A549 (cell line): ENCODE measurements at regions not wholly inside any gene's neighbourhood (a gene's known extent, or its start where the extent isn't known, plus 50 kb on each side); places are given as distances from the start of the nearest gene placed in this dataset.

Source experiments
- ATAC-seq, 2 experiments: fragments of 200-7000 bp in 1 of 2; fragments of >200 bp in 1 of 2; cut with Nextera tagmentation in 1 of 2; cut with Tn5 transposase in 1 of 2; 3 replicates each; pipeline versions ENCODE4 v1.8.0 to v1.9.1; 2018 to 2020; ENCODE audit warnings: mild to moderate bottlenecking in 1 of 2, moderate library complexity in 1 of 2
- CTCF ChIA-PET: fragments of 300-600 bp; sonication (Branson Sonifier 250); formaldehyde crosslinking; extraction: SDS; loops from one replicate; lab custom pipeline; 2021; ENCODE audit warnings: antibody characterized with exemption, inconsistent platforms; lab: Yijun Ruan, JAX
- POLR2A ChIA-PET: fragments of 350-600 bp; formaldehyde crosslinking; extraction: SDS; loops from one replicate; lab custom pipeline; 2021; ENCODE audit warnings: antibody characterized with exemption, inconsistent platforms; lab: Yijun Ruan, JAX
- DNase-seq, 2 experiments: peaks; one replicate each; pipeline versions ENCODE4 v3.0.0 to v3.0.0-alpha.2; 2011 to 2016; ENCODE audit warnings: low read depth in 1 of 2, low spot score in 1 of 2
- FAIRE-seq: peaks from 2 replicates; lab custom pipeline; 2011; peaks lifted over from hg19 to GRCh38; lab: Jason Lieb, UNC
- H3K27ac ChIP-seq, 2 experiments: fragments of >200 bp; sonication (Bioruptor Twin); formaldehyde crosslinking; 3 replicates each; pipeline ENCODE4 v1.5.1; 2016 to 2017
- H3K4me1 ChIP-seq: fragments of >200 bp; sonication (Bioruptor Twin); formaldehyde crosslinking; 3 replicates; pipeline ENCODE4 v1.6.1; 2016
- H3K4me2 ChIP-seq: fragments of >200 bp; sonication (Bioruptor Twin); formaldehyde crosslinking; 3 replicates; pipeline ENCODE4 v1.6.1; 2016
- H3K4me3 ChIP-seq: fragments of >200 bp; sonication (Bioruptor Twin); formaldehyde crosslinking; 3 replicates; pipeline ENCODE4 v1.5.1; 2016
- H3K9me3 ChIP-seq: fragments of >200 bp; sonication (Bioruptor Twin); formaldehyde crosslinking; 3 replicates; pipeline ENCODE4 v1.6.1; 2016
- CBX2 ChIP-seq: fragments of 200-600 bp; sonication (generic); IDR thresholded peaks from 2 replicates; pipeline ENCODE4 v1.6.1; 2016; ENCODE audit warnings: low read depth, mild to moderate bottlenecking, borderline replicate concordance
- EHMT2 ChIP-seq: fragments of 200-600 bp; sonication (generic); IDR thresholded peaks from 2 replicates; pipeline ENCODE4 v1.6.1; 2016; ENCODE audit warnings: antibody characterized with exemption, low read depth, mild to moderate bottlenecking, moderate library complexity
- ESRRA ChIP-seq: fragments of 150-350 bp; IDR thresholded peaks from 2 replicates; pipeline ENCODE4 v1.6.1; 2014; ENCODE audit warnings: mild to moderate bottlenecking, low read length, borderline replicate concordance
- FOSB ChIP-seq: fragments of 250-450 bp; sonication (Bioruptor Pico); IDR thresholded peaks from 2 replicates; pipeline ENCODE4 v1.5.0; 2020; ENCODE audit warnings: mild to moderate bottlenecking, moderate library complexity
- FOSL2 ChIP-seq, 2 experiments: fragments of 450-650 bp in 1 of 2; fragments of >200 bp in 1 of 2; sonication (Bioruptor Twin) in 1 of 2; formaldehyde crosslinking; IDR thresholded peaks; 2 replicates each; pipeline versions ENCODE4 v1.5.0 to v1.6.1; 2016 to 2020; ENCODE audit warnings: mild to moderate bottlenecking in 1 of 2, moderate library complexity in 1 of 2
- HOXB13 ChIP-seq: fragments of 250-450 bp; sonication (Bioruptor Pico); IDR thresholded peaks from 2 replicates; pipeline ENCODE4 v1.5.0; 2020; ENCODE audit warnings: low read depth, mild to moderate bottlenecking, moderate library complexity
- HOXB5 ChIP-seq: fragments of 250-450 bp; sonication (Bioruptor Pico); IDR thresholded peaks from 2 replicates; pipeline ENCODE4 v1.5.0; 2020; ENCODE audit warnings: mild to moderate bottlenecking, moderate library complexity
- KDM1A ChIP-seq: fragments of 200-600 bp; sonication (generic); IDR thresholded peaks from 2 replicates; pipeline ENCODE4 v1.6.1; 2016; ENCODE audit warnings: low read depth, mild to moderate bottlenecking
- MAFK ChIP-seq: fragments of 450-650 bp; IDR thresholded peaks from 2 replicates; pipeline ENCODE4 v1.6.1; 2014; ENCODE audit not compliant: partially characterized antibody
- MYC ChIP-seq: IDR thresholded peaks from 2 replicates; pipeline ENCODE4 v1.6.1; 2012; ENCODE audit warnings: mild to moderate bottlenecking, inconsistent platforms, low read length, improper control_type of control experiment, borderline replicate concordance
- NFE2L2 ChIP-seq: fragments of 150-350 bp; conservative IDR thresholded peaks from 2 replicates; pipeline ENCODE4 v1.6.1; 2014; ENCODE audit warnings: low read length
- NPAS2 ChIP-seq: fragments of 250-450 bp; sonication (Bioruptor Pico); IDR thresholded peaks from 2 replicates; pipeline ENCODE4 v1.8.0; 2022; ENCODE audit warnings: mild to moderate bottlenecking, moderate library complexity, borderline replicate concordance
- NR3C1 ChIP-seq: fragments of >200 bp; sonication (Bioruptor Twin); formaldehyde crosslinking; IDR thresholded peaks from 3 replicates; pipeline ENCODE4 v1.6.1; 2017
- PBX3 ChIP-seq: IDR thresholded peaks from 2 replicates; pipeline ENCODE4 v1.6.1; 2012
- PHF8 ChIP-seq: fragments of 200-600 bp; sonication (generic); IDR thresholded peaks from 2 replicates; pipeline ENCODE4 v1.6.1; 2016; ENCODE audit warnings: low read depth, mild to moderate bottlenecking, antibody characterized with exemption, moderate library complexity, borderline replicate concordance
- POLR2A ChIP-seq: IDR thresholded peaks from 2 replicates; pipeline ENCODE4 v1.6.1; 2012; ENCODE audit warnings: mild to moderate bottlenecking, low read length
- POLR2AphosphoS2 ChIP-seq: conservative IDR thresholded peaks from 2 replicates; pipeline ENCODE4 v1.6.1; 2012; ENCODE audit warnings: low read length, improper control_type of control experiment, inconsistent platforms
- RCOR1 ChIP-seq: fragments of 150-350 bp; IDR thresholded peaks from 2 replicates; pipeline ENCODE4 v1.6.1; 2014; ENCODE audit warnings: antibody characterized with exemption, low read length, low read depth
- SMC3 ChIP-seq: fragments of >200 bp; sonication (Bioruptor Twin); formaldehyde crosslinking; IDR thresholded peaks from 3 replicates; pipeline ENCODE4 v1.6.1; 2018; ENCODE audit warnings: inconsistent platforms
- SREBF2 ChIP-seq: fragments of 450-650 bp; IDR thresholded peaks from 2 replicates; pipeline ENCODE4 v1.6.1; 2014; ENCODE audit warnings: mild to moderate bottlenecking, moderate library complexity
- USF2 ChIP-seq: fragments of 450-650 bp; IDR thresholded peaks from 2 replicates; pipeline ENCODE4 v1.6.1; 2014; ENCODE audit warnings: antibody characterized with exemption
- ZC3H11A ChIP-seq: fragments of 450-650 bp; IDR thresholded peaks from 2 replicates; pipeline ENCODE4 v1.6.1; 2014; ENCODE audit warnings: antibody characterized with exemption, mild to moderate bottlenecking
- ZFP36 ChIP-seq: fragments of 450-650 bp; IDR thresholded peaks from 2 replicates; pipeline ENCODE4 v1.6.1; 2014; ENCODE audit warnings: borderline replicate concordance; ENCODE audit not compliant: partially characterized antibody
- WGBS: methylation state at CpG from one replicate; pipeline ENCODE4 v1.1.6; 2017; ENCODE audit errors: missing lambda C conversion rate; 5-methylcytosine and 5-hydroxymethylcytosine counted together
- TF ChIP-seq, protein P1 (sequence below): fragments of >200 bp; sonication (Bioruptor Twin); formaldehyde crosslinking; IDR thresholded peaks from 3 replicates; pipeline ENCODE4 v1.5.1; 2016
- TF ChIP-seq, protein P2 (sequence below): fragments of >200 bp; sonication (Bioruptor Twin); formaldehyde crosslinking; IDR thresholded peaks from 2 replicates; pipeline ENCODE4 v1.6.1; 2016
- TF ChIP-seq, protein P3 (sequence below): fragments of 250-450 bp; sonication (Bioruptor Pico); IDR thresholded peaks from 2 replicates; pipeline ENCODE4 v1.5.0; 2021; ENCODE audit warnings: mild to moderate bottlenecking, moderate library complexity, borderline replicate concordance

DNA sequence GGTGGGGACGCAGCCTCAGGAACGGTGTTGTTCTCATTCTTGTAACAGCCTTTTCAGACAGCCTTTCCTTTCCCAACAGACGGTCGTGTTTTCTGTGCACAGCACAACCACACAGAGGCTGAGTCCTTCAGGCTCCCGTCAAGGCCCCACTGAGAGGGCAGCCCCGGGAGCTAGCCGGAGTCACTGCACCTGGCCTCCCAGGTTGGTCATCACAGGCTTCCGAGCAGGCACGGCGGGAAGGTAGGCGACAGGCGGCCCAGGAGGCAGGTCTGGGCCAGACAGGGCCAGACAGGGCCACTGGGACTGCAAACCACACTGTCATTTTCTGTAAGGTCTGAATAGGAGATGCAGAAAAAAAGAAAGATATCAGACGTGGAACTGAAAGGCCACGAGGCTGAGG lies 570.8 kb downstream of the GALR1 start:
- ChIA-PET POLR2A (no interaction called here), CTCF (no interaction called here)
- TF ChIP-seq USF2 = no peak
- TF ChIP-seq NPAS2 (CRISPR knock-in tag) = no peak
- no peak for TF ChIP-seq FOSB (CRISPR knock-in tag)
- no peak for TF ChIP-seq POLR2A
- TF ChIP-seq NR3C1 = no peak
- no peak for TF ChIP-seq ZFP36
- TF ChIP-seq POLR2AphosphoS2 = no peak
- TF ChIP-seq, protein P1, sequence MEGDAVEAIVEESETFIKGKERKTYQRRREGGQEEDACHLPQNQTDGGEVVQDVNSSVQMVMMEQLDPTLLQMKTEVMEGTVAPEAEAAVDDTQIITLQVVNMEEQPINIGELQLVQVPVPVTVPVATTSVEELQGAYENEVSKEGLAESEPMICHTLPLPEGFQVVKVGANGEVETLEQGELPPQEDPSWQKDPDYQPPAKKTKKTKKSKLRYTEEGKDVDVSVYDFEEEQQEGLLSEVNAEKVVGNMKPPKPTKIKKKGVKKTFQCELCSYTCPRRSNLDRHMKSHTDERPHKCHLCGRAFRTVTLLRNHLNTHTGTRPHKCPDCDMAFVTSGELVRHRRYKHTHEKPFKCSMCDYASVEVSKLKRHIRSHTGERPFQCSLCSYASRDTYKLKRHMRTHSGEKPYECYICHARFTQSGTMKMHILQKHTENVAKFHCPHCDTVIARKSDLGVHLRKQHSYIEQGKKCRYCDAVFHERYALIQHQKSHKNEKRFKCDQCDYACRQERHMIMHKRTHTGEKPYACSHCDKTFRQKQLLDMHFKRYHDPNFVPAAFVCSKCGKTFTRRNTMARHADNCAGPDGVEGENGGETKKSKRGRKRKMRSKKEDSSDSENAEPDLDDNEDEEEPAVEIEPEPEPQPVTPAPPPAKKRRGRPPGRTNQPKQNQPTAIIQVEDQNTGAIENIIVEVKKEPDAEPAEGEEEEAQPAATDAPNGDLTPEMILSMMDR = no peak
- TF ChIP-seq NFE2L2 = no peak
- no peak for TF ChIP-seq MAFK
- no peak for TF ChIP-seq MYC
- no peak for DNase-seq
- Histone ChIP-seq H3K4me1 (no peaks in the 10 kb centered on the region), H3K27ac (no peak overlapping the region), H3K4me2 (no peak overlapping the region), H3K4me3 (no peak overlapping the region), H3K9me3 (no peaks in the 10 kb centered on the region)
- ATAC-seq = no peak
- FAIRE-seq = no peak
- WGBS = 24% methylated on average over 11 of the region's 14 CpGs

- ChIA-PET POLR2A (no interaction called here), CTCF (no interaction called here)
- Histone ChIP-seq H3K27ac (no peak overlapping the region), H3K9me3 (no peaks in the 10 kb centered on the region), H3K4me1 (no peaks in the 10 kb centered on the region), H3K4me2 (no peak overlapping the region), H3K4me3 (no peak overlapping the region)
- 34% methylated on average over 5 of the region's 7 CpGs for WGBS
- FAIRE-seq (no peak), DNase-seq (no peak), ATAC-seq (no peak)
- TF ChIP-seq, protein P2, sequence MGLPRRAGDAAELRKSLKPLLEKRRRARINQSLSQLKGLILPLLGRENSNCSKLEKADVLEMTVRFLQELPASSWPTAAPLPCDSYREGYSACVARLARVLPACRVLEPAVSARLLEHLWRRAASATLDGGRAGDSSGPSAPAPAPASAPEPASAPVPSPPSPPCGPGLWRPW = no peak
- no peak for TF ChIP-seq RCOR1
- TF ChIP-seq, protein P1 = no peak
- no peak for TF ChIP-seq SREBF2
These were observed 572.2 kb downstream of the GALR1 start for GRCh38 chr18:77821892-77822291.

DNA sequence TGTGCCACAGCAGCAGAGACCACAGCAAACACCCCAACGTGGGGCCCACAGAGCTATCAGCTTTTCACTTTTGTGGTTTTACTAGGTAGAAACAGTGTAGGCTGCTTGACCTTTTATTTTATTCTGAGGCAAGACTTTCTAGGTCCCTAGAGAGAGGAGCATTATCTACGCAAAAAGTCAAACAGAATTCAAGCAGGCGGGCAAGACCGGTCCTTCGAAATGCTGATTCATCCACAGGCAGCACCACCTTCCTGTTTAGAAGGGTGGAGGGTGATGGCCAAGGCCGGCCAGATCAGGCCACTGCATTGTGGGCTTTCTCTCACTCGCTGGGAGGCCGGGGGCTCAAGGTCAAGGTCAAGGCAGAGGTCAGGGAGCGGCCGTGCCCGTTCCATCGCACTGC lies 573.0 kb downstream of the GALR1 start:
- ChIA-PET POLR2A (no interaction called here), CTCF (no interaction called here)
- Histone ChIP-seq H3K9me3 (no peaks in the 10 kb centered on the region), H3K4me3 (no peak overlapping the region), H3K27ac (no peak overlapping the region), H3K4me1 (no peaks in the 10 kb centered on the region), H3K4me2 (no peak overlapping the region)
- DNase-seq = no peak
- 48% methylated on average over 11 of the region's 12 CpGs for WGBS
- no peak for FAIRE-seq
- no peak for ATAC-seq
- no peak for TF ChIP-seq EHMT2
- TF ChIP-seq FOSL2 (IDR thresholded peaks at IDR 0.05) = no peak
- no peak for TF ChIP-seq FOSL2 (CRISPR knock-in tag; IDR thresholded peaks at IDR 0.05)
- TF ChIP-seq, protein P2 = no peak
- TF ChIP-seq PBX3 = no peak
- TF ChIP-seq SMC3 = no peak
- no peak for TF ChIP-seq NPAS2 (CRISPR knock-in tag)
- TF ChIP-seq RCOR1 = no peak
- TF ChIP-seq, protein P3, sequence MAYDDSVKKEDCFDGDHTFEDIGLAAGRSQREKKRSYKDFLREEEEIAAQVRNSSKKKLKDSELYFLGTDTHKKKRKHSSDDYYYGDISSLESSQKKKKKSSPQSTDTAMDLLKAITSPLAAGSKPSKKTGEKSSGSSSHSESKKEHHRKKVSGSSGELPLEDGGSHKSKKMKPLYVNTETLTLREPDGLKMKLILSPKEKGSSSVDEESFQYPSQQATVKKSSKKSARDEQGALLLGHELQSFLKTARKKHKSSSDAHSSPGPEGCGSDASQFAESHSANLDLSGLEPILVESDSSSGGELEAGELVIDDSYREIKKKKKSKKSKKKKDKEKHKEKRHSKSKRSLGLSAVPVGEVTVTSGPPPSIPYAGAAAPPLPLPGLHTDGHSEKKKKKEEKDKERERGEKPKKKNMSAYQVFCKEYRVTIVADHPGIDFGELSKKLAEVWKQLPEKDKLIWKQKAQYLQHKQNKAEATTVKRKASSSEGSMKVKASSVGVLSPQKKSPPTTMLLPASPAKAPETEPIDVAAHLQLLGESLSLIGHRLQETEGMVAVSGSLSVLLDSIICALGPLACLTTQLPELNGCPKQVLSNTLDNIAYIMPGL = no peak
- no peak for TF ChIP-seq ZC3H11A
- TF ChIP-seq PHF8 = no peak
- no peak for TF ChIP-seq HOXB5 (CRISPR knock-in tag)
- TF ChIP-seq ESRRA = no peak
- no peak for TF ChIP-seq ZFP36
- no peak for TF ChIP-seq CBX2
- TF ChIP-seq KDM1A = no peak
- TF ChIP-seq POLR2AphosphoS2 = no peak
- TF ChIP-seq HOXB13 (CRISPR knock-in tag) = no peak
- no peak for TF ChIP-seq MAFK
